Activated CD8-positive, alpha-beta T cell treated with anti-CD3 and anti-CD28 coated beads for 36 hours (primary cell): ENCODE measurements at regions not wholly inside any gene's neighbourhood (a gene's known extent, or its start where the extent isn't known, plus 50 kb on each side); places are given as distances from the start of the nearest gene placed in this dataset.

Source experiments
- ATAC-seq: fragments of 200-7000 bp; cut with Tn5 transposase; one replicate; pipeline ENCODE4 v1.10.0; 2021; ENCODE audit warnings: mild to moderate bottlenecking, moderate library complexity
- CTCF ChIA-PET: fragments of 350-600 bp; sonication (Branson Sonifier 250); formaldehyde crosslinking; loops from one replicate; lab custom pipeline; 2021; ENCODE audit warnings: antibody characterized with exemption; lab: Charles Lee
- POLR2A ChIA-PET: fragments of 350-600 bp; sonication (Branson Sonifier 250); formaldehyde crosslinking; loops from one replicate; lab custom pipeline; 2021; ENCODE audit warnings: antibody characterized with exemption; lab: Charles Lee
- DNase-seq: peaks from one replicate; pipeline ENCODE4 v3.0.0-alpha.2; 2020
- H3K27ac Mint-ChIP-seq: one replicate; pipeline ENCODE4 v1.8.0; 2021; ENCODE audit warnings: mild to moderate bottlenecking, mixed read lengths
- H3K27me3 Mint-ChIP-seq: one replicate; pipeline ENCODE4 v1.8.0; 2021; ENCODE audit warnings: mixed read lengths
- H3K36me3 Mint-ChIP-seq: one replicate; pipeline ENCODE4 v1.8.0; 2021; ENCODE audit warnings: low read depth, mixed read lengths
- H3K4me1 Mint-ChIP-seq: one replicate; pipeline ENCODE4 v1.8.0; 2021; ENCODE audit warnings: low read depth, mixed read lengths
- H3K4me3 Mint-ChIP-seq: one replicate; pipeline ENCODE4 v1.8.0; 2021; ENCODE audit warnings: mild to moderate bottlenecking, moderate library complexity, mixed read lengths
- H3K9me3 Mint-ChIP-seq: one replicate; pipeline ENCODE4 v1.8.0; 2021; ENCODE audit warnings: mixed read lengths
- CTCF ChIP-seq: fragments of 200-600 bp; IDR thresholded peaks from one replicate; pipeline ENCODE4 v1.8.0; 2022; ENCODE audit warnings: antibody characterized with exemption, mild to moderate bottlenecking
- intact Hi-C: fragments of 100-400 bp; cut with micrococcal nuclease; formaldehyde crosslinking; loops from one replicate; pipeline ENCODE4 v1.10.0; 2022

- Mint-ChIP-seq H3K4me1 (no peaks in the 10 kb centered on the region), H3K27me3 (no peaks in the 10 kb centered on the region), H3K4me3 (no peak overlapping the region), H3K36me3 (no peaks in the 10 kb centered on the region), H3K9me3 (peaks cover 9% of the 10 kb centered on the region), H3K27ac (no peak overlapping the region)
- ChIA-PET POLR2A (no interaction called here), CTCF (no interaction called here)
- DNase-seq: no peak
- no peak for ATAC-seq
- TF ChIP-seq CTCF: no peak
- intact Hi-C loops: no loop called here
These were observed 887.2 kb upstream of the KLHL29 start for GRCh38 chr2:22497789-22498188.

GRCh38 chr2:22499082-22499839 lies 885.7 kb upstream of the KLHL29 start:
- ChIA-PET CTCF (no interaction called here), POLR2A (no interaction called here)
- ATAC-seq: no peak
- TF ChIP-seq CTCF: no peak
- Mint-ChIP-seq H3K9me3 (peaks cover 9% of the 10 kb centered on the region), H3K36me3 (no peaks in the 10 kb centered on the region), H3K27me3 (no peaks in the 10 kb centered on the region), H3K4me3 (no peak overlapping the region), H3K4me1 (no peaks in the 10 kb centered on the region), H3K27ac (no peak overlapping the region)
- DNase-seq: no peak
- intact Hi-C loops: no loop called here

GRCh38 chr2:22500555-22500935 lies 884.4 kb upstream of the KLHL29 start:
- no peak for DNase-seq
- ChIA-PET CTCF (no interaction called here), POLR2A (no interaction called here)
- Mint-ChIP-seq H3K27ac (no peak overlapping the region), H3K27me3 (no peaks in the 10 kb centered on the region), H3K4me1 (no peaks in the 10 kb centered on the region), H3K36me3 (no peaks in the 10 kb centered on the region), H3K9me3 (peaks cover 9% of the 10 kb centered on the region), H3K4me3 (no peak overlapping the region)
- intact Hi-C loops: no loop called here
- TF ChIP-seq CTCF: no peak
- no peak for ATAC-seq

- intact Hi-C loops: no loop called here
- ATAC-seq: no peak
- H3K4me1 Mint-ChIP-seq: no peaks in the 10 kb centered on the region
- ChIA-PET CTCF (no interaction called here), POLR2A (no interaction called here)
- peaks cover 9% of the 10 kb centered on the region for H3K9me3 Mint-ChIP-seq
- no peak overlapping the region for H3K27ac Mint-ChIP-seq
- no peak for DNase-seq
- H3K4me3 Mint-ChIP-seq: no peak overlapping the region
- H3K27me3 Mint-ChIP-seq: no peaks in the 10 kb centered on the region
- no peaks in the 10 kb centered on the region for H3K36me3 Mint-ChIP-seq
- no peak for TF ChIP-seq CTCF
These were observed 883.1 kb upstream of the KLHL29 start for GRCh38 chr2:22501851-22502250.

GRCh38 chr2:22513563-22513962 lies 871.4 kb upstream of the KLHL29 start:
- ATAC-seq: no peak
- Mint-ChIP-seq H3K4me1 (no peaks in the 10 kb centered on the region), H3K27ac (no peak overlapping the region), H3K27me3 (no peaks in the 10 kb centered on the region), H3K4me3 (no peak overlapping the region), H3K36me3 (no peaks in the 10 kb centered on the region), H3K9me3 (no peaks in the 10 kb centered on the region)
- intact Hi-C loops: no loop called here
- DNase-seq: no peak
- ChIA-PET CTCF (no interaction called here), POLR2A (no interaction called here)
- TF ChIP-seq CTCF: no peak
